ENCODE measurements at regions not wholly inside any gene's neighbourhood (a gene's known extent, or its start where the extent isn't known, plus 50 kb on each side); places are given as distances from the start of the nearest gene placed in this dataset.

DNA sequence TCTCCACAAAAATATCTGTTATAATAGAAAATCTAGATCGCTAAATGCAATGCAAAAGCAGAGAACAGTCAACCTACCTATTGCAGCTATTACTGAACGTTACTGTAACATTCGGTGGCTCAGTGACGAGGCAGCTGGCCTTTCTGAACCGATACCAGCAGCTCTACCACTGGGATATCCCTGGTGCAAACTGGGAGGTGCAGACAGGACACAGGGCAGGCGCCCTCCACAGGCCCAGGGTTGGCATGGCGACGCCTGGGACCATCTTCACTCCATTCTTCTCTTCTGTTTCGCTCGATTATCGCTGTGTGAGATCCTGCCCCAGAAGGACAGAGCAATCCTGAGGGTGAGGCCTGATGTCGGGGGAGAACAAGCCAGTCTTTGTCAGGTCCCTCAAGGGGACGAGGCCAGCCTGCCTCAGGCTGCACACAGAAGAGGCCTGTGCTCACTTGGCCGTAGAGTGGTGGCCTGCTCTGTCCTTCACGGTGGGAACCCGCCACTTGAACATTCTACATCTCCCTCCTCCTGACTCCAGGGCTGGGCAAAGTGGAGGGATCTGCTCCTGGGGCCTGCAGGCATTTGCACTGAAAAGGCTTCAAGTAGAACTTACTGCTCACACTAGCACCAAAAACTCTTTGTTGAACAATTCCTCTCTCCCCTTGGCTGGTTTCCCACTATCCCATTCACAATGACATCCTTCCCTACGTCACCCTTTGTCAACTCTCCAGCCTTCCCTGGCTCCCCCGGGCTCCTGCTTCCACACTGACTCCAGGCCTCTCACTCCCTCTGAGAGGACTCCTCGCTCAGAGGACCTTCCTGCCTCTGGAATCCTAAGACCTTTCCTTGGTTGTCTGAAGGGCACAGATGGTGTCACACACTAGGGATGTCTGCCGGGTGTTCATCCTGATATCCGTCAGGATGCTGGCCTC is 49.7 kb downstream of the CYRIA start:
- no peak for DNase-seq (ENCODE audit: low read depth)

DNA sequence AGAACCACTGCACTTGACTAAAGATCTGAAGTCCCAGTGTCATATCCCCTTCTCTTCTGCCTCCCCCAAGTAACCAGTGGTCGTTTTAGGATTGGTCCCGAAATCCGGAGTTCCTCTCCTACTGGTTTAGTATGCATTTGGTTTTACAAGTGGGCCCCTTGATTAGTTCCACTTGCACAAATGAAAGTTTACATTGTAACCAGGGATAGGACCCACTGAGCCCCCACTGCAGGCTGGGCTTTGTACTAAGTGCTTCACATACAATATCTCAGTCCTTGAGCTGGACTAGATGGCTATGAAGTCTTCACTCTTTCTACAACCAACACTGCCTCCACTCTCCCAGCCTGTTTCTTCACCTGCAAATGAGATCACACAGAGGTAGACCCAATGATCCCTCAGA is 50.4 kb downstream of the CYRIA start:
- DNase-seq (ENCODE audit: low read depth), result no peak

DNA sequence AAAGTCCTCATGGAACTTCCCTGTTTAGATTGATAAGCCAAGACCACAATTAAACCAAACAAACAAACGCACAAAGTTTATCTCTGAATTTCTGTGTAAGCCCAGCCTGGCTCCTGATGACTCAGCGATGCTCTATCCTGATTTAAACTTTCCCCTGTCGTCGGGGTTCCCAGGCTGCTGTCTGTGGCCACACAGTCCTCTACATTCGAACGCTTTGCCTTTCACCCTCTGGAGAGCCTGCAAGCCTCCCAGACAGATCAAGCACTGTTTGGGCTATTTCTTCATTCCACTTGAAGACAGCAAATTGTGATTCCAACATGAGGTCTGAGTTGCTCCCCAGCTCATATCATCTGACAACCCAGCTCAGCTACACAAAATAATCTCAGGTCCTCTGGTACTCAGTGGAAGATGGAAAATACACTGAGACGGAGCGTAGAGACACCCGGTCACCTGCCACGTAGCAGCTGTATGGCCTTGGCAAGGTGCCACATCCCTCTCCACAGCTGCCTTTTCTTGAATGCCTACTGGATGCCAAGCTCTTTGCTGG is 51.2 kb downstream of the CYRIA start:
- no peak for DNase-seq (ENCODE audit: low read depth)

DNA sequence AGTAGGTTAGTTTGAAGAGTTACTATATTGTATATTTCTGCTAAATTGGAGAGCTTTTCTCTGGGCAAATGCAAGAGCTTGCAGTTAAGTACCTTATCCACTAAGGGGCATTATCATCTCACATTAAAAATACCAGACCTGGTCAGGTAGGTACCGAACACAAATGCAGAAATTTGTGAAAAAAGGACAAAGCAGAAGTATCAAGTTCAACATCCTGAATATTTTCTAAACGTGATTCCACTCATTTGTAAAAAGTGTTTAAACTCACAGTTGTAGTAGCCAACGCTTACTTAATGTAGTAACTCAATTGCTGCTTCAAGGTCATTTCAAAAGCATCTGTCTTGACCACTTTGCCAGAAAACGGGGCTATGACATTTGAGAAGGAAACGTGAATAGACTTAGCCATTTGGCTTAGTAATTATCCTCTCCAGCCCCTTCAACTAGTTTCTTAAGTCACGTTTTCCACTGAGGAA is 52.1 kb downstream of the CYRIA start:
- DNase-seq (ENCODE audit: low read depth), result no peak

DNA sequence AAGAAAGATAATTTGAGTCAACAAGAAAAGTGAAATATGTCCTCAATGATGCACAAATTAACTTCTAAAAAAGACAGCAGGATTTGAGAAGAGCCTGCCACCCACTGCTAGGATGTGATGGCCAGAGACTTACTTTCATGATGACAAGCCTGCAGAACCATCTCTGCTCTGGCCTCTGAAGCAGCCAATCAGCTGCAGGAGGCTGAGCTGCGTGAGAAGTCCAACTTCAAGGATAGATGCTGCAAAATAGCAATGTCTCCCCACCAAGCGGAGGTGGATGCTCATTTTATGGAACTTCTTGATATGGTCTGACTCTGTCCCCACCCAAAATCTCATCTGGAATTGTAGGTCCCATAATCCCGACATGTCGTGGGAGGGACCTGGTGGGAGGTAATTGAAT is 53.1 kb downstream of the CYRIA start:
- DNase-seq (ENCODE audit: low read depth), result no peak

DNA sequence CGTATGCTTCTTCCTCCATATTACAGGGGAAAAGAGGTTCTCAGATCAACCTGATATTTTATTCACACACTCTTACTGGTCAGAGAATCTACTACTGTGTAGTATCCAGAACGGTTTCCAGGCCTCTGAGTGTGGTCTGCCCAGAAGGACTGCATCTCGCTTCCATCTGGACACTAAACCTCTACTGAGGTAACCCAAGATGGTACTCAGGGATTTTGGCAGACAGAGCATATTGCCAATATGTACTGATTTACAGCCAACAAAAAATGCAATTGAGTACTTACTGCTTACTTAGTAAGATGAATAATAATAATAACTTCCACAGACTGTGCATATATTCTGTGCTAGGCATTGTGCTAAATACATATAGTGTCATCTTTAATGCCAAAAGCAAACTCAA is 55.8 kb downstream of the CYRIA start:
- DNase-seq (ENCODE audit: low read depth), result no peak

DNA sequence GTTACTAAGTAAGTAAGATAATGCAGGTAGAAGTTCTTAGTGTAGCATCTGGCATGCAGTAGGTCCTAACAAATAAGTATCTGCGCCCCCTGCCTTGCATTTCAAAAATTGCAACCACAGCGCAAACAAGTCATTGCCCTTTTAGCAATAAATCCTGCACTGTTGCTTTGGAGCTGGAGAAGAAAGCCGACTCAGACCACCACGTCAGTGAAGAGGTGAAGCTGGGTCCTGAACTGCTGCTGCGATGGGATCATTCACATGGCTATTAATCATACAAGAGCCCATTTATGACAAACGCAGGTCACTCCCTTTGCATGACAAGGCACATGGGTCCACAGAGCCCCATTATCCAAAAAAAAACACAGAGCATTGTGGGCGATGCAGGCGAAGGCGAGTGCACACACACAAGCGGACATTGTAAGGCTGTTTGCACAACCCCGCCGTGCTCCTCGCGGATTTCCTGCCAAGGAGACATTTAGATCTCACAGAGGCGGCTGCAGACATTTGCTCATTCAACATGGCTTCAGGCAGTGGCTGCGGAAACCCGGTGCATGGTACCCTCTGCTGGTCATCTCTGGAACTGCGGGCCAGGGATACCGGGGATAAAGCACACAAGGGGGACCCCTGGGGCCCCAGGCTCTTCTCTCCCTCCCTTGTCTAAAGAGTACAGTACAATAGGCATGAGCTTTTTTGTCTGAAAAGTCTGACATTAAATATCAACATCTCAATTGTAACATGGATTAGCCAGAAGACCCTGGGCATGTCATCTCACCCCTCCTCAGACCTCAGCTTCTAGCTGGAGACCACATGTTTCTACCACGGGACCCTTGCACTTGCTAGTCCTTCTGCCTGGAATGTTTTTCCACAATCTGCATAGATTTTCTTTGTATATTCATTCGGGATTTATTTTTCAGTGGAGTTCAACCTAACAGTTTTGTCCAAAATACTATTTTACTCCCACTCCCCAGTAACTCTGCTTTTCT is 56.7 kb downstream of the CYRIA start:
- peak; percentile 75 for DNase-seq (ENCODE audit: low read depth)

DNA sequence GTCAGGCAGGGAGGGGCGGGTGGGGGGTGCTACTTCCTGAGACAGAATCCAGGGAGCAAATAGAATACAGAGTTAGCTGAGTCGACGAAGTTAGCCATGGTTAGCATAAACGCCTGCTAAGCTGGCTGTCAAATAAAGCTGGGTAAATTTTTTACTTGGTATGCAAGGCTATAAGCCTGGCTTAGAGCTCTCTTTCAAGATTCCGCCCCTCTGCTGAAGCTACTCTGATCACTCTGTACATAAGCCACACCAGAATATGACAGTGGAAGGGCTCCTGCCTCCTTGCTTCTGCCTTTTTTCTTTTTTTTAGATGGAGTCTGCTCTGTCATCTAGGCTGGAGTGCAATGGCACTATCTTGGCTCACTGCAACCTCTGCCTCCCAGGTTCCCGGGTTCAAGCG is 58.3 kb downstream of the CYRIA start:
- no peak for DNase-seq (ENCODE audit: low read depth)

DNA sequence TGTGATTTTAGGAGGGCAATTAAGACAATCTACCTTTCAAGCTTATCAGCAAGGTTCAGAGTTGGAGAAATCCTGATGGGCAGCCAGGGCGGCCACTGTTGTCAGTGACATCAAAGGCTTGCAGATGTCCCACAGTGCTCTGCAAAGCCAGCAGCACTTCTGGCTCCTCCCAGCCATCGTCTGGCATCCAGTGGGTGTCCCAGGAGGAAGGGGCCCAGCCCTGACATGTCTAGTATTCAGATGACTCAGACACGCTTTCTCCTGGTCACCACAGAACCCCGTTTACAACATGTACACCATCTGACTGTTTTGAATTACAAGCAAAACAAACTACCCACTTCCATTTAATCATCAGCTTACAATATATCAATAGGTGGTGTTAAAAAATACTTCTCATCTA is 61.4 kb downstream of the CYRIA start:
- no peak for DNase-seq (ENCODE audit: low read depth)

DNA sequence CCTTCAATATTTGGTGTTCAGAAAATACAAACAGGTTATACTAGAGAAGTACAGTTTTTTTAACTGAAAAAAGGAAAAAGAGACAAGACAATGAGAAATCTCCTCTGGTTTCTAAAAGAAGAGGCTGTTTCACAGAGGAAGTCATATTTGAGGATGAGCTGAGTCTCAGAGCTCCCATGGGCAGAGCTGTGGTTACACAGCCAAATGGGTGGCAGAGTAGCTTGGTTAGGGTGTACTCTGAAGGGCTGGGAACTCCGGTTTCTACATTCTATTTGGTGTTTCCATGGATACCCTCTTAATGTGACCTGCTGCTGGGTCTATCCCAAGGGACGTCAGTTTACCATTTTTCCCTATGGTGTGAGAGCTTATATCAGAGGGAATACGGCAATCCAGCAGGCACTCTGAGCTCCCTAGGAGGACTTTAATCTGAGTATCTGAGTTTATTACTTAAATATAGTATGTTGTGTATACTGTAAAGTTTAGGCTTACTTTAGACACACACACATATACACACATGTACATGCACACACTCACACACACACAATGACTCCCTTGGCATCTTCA is 74.2 kb downstream of the CYRIA start:
- DNase-seq (ENCODE audit: low read depth), result no peak

DNA sequence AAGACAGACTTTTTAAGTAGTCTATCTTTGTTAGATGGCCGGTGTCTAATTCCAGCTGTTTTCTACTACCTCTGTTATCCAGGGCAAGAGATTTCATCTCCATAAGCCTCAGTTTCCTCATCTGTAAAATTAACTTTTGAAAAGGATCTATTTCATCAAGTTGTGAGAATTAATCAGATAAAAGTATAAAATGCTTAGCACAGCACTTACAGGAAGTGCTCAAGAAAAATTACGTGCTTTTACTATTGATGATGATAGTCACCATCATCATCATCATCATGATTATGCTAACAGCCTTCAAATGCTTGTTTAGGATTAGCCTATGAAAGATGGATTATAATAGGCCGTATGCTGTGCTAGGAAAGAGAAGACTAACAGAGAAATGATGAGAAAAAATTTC is 76.2 kb downstream of the CYRIA start:
- DNase-seq (ENCODE audit: low read depth), result no peak

DNA sequence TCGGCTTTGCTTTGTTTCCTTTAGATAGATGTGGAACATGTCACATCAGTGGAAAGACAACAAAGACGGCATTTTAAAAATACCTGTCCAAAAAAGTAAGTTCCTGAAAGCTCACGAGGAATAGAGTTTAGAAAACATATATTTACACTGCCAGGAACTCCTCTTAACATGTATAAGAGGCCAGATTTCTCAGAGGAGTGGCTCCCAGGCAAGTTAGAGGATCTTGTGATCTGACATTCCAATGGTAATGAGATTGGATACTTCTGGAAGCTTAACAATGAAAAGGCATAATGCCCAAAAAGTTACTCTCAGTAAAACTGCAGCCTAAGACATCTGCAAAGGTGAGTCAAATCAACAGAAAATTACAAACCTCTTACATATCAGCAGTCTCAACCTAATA is 77.1 kb downstream of the CYRIA start:
- no peak for DNase-seq (ENCODE audit: low read depth)

DNA sequence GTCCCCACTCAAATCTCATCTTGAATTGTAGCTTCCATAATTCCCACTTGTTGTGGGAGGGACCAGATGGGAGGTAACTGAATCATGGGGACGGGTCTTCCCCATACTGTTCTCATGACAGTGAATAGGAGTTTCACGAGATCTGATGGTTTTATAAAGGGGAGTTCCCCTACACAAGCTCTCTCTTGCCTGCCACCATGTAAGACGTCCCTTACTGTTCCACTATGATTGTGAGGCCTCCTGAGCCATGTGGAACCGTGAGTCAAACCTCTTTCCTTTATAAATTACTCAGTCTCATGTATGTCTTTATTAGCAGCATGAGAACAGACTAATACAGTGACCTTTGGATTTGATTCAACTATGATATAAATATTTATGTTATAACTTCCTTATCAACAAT is 78.0 kb downstream of the CYRIA start:
- no peak for DNase-seq (ENCODE audit: low read depth)

DNA sequence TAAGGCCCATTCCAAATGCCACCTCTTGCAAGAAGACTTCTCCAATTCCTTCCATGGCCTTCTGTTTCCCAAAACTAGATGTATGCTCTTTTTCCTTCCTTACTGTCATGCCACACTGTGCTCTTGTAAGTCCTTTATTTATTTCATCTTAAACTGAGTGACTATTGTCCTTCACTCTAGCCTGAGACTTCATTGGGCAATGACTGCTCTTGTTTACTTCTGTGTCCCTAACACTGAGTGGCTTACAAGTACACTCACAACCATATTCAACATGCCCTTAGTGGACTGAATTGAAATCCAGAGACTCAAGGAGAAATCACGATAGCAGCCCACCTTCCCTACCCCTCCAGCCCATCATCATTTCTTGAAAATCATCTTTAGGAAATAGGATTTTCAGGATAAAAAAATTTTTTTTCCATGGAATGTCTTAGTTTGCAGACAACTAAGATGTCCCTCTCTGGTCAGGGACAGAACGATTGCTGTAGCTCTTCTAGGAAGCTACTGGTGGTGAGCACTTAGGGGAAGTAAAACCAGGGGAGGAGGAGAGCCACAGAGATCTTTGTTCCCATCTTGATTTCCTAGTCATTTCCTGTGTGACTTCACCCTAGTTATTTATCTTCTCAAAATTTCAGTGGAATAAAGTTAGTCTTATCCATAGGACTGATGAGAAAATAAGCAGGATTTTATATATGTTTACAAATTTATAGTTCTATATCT is 80.7 kb downstream of the CYRIA start:
- peak; percentile 43 for DNase-seq (ENCODE audit: low read depth)

DNA sequence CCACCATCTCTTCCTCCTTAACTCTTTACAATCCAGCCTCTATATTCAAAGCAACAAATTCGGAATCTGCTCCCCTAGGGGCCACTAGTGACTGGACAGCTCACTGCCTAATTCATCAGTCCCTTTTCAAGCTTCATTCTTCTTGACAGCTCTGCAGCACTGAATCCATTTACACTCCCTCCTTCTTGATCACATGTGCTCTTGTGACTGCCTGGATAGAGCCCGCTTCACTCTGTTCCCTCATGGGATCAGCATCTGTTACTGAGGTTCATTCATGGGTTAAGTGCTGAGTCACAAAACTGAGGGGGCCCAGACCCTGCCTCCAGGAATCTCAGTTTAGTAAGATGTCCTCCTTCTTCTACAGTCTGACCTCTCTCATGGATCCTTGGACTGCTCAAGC is 81.5 kb downstream of the CYRIA start:
- DNase-seq (ENCODE audit: low read depth), result no peak

DNA sequence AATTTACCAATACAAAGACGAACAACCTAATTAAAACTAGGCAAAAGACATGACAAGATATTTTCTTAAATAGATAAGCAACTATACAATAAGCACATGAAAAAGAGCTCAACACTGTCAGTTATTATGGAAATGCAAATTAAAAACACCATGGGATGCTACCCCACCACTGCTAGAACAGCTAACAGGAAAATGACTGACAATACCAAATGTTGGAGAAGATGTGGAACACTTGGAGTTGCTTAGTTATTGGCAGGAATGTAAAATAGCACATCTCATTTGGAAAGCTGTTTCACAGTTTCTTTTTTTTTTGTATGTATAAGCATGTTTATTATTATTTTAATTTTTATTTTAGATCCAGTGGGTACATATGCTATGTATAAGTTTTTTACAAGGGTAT is 84.4 kb downstream of the CYRIA start:
- DNase-seq (ENCODE audit: low read depth), result no peak

DNA sequence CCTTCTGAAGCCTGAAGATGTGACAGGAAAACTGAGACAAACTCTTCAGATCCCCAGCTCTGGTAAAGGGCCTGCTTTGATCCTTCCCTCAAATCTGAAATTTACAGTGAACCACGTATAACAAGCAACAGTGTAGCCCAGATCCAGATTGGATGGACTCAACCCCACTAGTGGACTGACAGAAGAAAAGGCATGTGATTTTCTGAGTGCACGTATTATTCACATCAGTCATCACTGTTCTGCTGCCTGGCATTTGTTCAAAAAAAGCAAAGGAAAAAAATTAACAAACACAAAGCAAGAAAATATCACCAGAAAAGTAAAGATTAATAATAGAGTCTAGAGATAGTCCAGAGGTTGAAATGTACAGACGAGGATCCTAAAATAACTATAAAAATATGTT is 87.6 kb downstream of the CYRIA start:
- no peak for DNase-seq (ENCODE audit: low read depth)

DNA sequence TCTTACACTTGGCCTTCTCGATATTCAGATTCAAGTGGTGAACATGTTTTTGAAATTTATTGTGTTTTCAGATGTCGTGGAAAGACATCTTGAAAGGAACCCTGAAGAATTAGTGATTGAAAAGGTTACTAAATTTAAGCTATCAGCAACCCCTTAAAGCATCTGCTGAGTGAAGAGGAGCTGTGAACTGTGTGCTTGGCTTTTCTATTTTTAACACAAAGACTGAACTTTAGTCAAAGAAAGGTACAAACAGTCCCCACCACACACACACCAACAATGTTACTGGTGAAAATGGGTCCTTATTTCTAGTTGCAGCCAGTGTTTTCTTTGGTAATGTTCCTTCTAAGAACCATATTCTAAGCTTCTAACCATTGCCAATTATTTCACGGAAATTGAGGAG is 95.1 kb downstream of the CYRIA start:
- DNase-seq (ENCODE audit: low read depth), result no peak

DNA sequence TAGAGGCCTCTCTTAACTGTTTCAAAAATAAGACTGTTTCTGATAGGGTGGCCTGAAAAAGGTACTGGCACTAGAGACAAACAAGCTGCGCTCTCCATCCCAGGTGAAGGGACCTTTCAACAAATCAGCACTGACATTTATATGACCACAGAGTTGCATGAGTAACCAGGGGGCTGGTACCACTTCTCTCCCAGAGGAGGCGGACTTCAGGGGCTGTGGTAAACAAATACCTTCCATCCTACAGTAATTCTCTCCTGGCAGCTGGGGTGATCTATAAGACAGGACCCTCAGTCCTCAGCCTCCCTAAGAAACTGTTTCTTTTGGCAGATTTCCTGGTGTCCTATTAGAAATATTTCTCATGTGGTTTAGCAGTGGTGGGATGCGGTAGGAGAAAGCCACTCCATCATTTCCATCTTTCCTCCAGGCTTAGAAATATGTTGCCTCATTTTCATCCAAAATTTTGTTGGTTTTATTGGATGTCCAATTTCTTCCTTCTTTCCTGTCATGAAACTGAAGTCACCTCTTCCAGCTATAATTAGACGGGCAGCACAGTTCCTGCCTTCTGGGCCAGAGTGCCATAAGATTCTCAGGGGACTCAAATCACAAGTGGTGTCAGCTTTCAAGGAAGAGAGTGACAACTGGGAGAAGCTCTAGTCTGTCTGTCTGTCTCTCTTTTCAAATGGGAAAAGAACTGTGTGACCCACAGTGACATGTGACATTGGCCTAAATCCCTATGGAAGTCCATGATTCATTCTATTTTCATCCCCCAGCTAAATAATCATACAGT is 96.4 kb downstream of the CYRIA start:
- no peak for DNase-seq (ENCODE audit: low read depth)

DNA sequence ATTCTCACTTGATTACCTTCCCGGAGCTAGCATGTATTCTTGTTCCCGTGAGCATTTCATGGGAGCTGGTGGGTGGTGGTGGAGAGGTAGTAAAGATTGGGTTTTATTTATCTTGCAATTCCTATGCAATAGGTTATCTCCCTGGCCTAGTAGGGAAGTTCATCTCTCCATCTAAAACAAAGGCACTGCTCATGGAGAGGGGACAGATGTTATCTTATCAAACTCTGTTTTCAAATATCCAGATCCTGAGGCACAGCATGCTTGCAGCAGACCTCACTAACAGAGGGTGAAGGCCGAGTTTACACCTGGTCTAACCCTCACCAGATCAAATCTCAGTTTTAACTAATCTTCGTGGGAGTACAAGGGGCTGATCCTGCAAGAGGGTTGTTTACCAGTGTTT is 98.9 kb downstream of the CYRIA start:
- no peak for DNase-seq (ENCODE audit: low read depth)
